ENCODE measurements at regions not wholly inside any gene's neighbourhood (a gene's known extent, or its start where the extent isn't known, plus 50 kb on each side); places are given as distances from the start of the nearest gene placed in this dataset.

DNA sequence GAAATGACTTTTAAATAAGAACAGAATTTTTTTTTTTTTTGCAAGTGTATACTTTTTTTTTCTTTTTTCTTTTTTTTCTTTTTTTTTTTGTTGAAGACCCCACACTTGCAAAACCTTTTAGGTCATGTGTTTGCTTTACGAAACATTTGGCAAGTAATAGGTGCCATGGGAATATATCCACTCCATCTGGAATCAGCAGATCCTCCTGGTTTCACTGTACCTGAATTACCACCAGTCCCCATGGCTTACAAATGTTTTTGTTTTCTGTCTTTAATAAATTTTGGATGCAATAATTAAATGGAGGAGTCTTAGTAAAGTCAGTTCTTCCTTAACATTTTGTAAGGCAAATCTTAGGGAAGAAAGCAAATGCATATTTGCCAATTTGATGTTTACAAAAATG is 559.7 kb upstream of the ZEB2 start:
- Histone ChIP-seq H3K36me3 (ENCODE audit: control insufficient read depth in 1 of 2, insufficient read depth in 2 of 2, low read length in 1 of 2) (no peaks in the 10 kb centered on the region), H3K9me3 (ENCODE audit: control insufficient read depth, low read length) (no peaks in the 10 kb centered on the region), H3K4me1 (ENCODE audit: control insufficient read depth in 1 of 2, insufficient read depth in 2 of 2, low read length in 2 of 2) (no peaks in the 10 kb centered on the region), H3K27ac (ENCODE audit: low read depth in 1 of 2, low read length in 2 of 2) (no peak overlapping the region), H3K27me3 (ENCODE audit: control insufficient read depth in 1 of 2, insufficient read depth in 2 of 2, low read length in 1 of 2) (no peaks in the 10 kb centered on the region), H3K4me3 (ENCODE audit: low read length in 2 of 2) (no peak overlapping the region)
- WGBS, 2 donors, result 91 to 94% methylated on average over 1 of the region's 1 CpG
- intact Hi-C loops (cut with DNase I), result no loop called here
- ATAC-seq (ENCODE audit: low FRiP score), result no peak
- no peak for DNase-seq

DNA sequence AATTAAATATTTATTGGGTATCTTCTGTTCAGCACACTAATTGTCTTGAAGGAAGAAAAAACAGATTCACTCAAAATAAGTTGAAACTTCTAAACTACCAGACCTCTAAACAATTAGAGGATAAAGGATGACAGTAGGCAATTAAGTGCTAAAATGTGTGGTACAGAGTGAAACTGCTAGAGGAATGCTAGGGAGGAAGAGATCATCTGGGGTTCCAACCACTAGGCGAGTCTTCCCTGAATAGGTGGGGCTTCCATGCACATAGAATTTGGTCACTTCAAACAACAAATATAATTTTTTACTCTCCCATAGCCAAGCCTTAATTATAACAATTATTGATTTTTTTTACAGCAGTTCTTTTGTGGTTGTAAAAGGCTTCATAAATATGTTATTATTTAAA is 559.0 kb upstream of the ZEB2 start:
- H3K4me3 ChIP-seq (ENCODE audit: low read length in 2 of 2), result no peak overlapping the region
- H3K27ac ChIP-seq (ENCODE audit: low read depth in 1 of 2, low read length in 2 of 2), result no peak overlapping the region
- no peaks in the 10 kb centered on the region for H3K36me3 ChIP-seq (ENCODE audit: control insufficient read depth in 1 of 2, insufficient read depth in 2 of 2, low read length in 1 of 2)
- H3K4me1 ChIP-seq (ENCODE audit: control insufficient read depth in 1 of 2, insufficient read depth in 2 of 2, low read length in 2 of 2), result no peaks in the 10 kb centered on the region
- H3K27me3 ChIP-seq (ENCODE audit: control insufficient read depth in 1 of 2, insufficient read depth in 2 of 2, low read length in 1 of 2), result no peaks in the 10 kb centered on the region
- DNase-seq (no peak), ATAC-seq (ENCODE audit: low FRiP score) (no peak)
- intact Hi-C loops (cut with DNase I), result no loop called here
- no peaks in the 10 kb centered on the region for H3K9me3 ChIP-seq (ENCODE audit: control insufficient read depth, low read length)
- WGBS, 2 donors, result 96 to 99% methylated on average over 1 of the region's 1 CpG

DNA sequence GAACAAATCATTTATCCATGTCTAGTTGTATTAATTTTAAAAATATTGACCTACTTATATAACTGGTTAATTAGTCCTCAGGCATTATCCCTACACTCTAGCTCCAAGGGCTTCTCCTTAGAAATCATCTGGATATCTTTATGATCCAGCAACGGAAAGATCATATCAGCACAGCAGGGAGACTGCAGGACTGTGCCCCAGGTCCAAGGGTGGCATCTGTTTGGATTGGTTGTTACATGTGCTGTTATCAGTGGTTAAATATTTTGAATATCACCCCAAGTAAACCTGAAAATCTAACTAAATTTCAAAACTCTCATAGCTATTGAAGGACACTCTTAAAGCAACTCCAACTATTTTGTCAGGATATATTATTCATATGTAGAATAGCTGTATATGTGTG is 556.2 kb upstream of the ZEB2 start:
- Histone ChIP-seq H3K27ac (ENCODE audit: low read depth in 1 of 2, low read length in 2 of 2) (no peak overlapping the region), H3K27me3 (ENCODE audit: control insufficient read depth in 1 of 2, insufficient read depth in 2 of 2, low read length in 1 of 2) (no peaks in the 10 kb centered on the region), H3K9me3 (ENCODE audit: control insufficient read depth, low read length) (no peaks in the 10 kb centered on the region), H3K36me3 (ENCODE audit: control insufficient read depth in 1 of 2, insufficient read depth in 2 of 2, low read length in 1 of 2) (no peaks in the 10 kb centered on the region), H3K4me3 (ENCODE audit: low read length in 2 of 2) (no peak overlapping the region), H3K4me1 (ENCODE audit: control insufficient read depth in 1 of 2, insufficient read depth in 2 of 2, low read length in 2 of 2) (no peaks in the 10 kb centered on the region)
- no peak for ATAC-seq (ENCODE audit: low FRiP score)
- no peak for DNase-seq
- 74 to 79% methylated on average over 1 of the region's 1 CpG for WGBS, 2 donors
- intact Hi-C loops (cut with DNase I), result no loop called here

DNA sequence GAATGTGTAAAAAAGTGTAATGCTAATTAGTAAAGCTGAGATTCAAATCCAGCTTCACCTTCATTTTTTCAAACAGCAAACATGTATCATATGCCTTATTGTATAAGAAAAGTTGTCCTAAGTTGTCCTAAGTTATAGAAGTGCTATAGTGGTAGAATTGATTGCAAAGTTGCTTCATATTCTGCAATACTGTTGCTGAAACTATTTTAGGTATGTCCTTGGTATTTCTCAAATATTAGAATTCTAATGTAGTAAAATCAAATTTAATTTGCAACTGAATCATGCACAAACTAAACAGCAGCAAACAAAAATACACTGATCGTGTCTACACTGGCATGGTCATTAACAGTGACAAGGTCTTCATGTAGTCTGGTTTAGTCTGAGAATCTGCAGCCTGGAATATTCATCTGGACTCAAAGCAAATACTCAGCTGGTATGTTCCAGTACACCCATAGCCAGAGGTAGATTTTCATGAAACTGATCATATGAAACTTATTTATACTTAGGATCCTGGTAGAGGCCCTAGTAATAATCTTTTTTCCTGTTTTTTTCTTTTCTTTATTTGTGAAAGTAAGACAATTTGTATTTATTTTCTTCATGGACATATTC is 555.6 kb upstream of the ZEB2 start:
- WGBS, 2 donors, result 57 to 78% methylated on average over 1 of the region's 1 CpG
- Histone ChIP-seq H3K4me3 (ENCODE audit: low read length in 2 of 2) (no peak overlapping the region), H3K4me1 (ENCODE audit: control insufficient read depth in 1 of 2, insufficient read depth in 2 of 2, low read length in 2 of 2) (no peaks in the 10 kb centered on the region), H3K27me3 (ENCODE audit: control insufficient read depth in 1 of 2, insufficient read depth in 2 of 2, low read length in 1 of 2) (no peaks in the 10 kb centered on the region), H3K36me3 (ENCODE audit: control insufficient read depth in 1 of 2, insufficient read depth in 2 of 2, low read length in 1 of 2) (no peaks in the 10 kb centered on the region), H3K27ac (ENCODE audit: low read depth in 1 of 2, low read length in 2 of 2) (no peak overlapping the region), H3K9me3 (ENCODE audit: control insufficient read depth, low read length) (no peaks in the 10 kb centered on the region)
- intact Hi-C loops (cut with DNase I), result no loop called here
- DNase-seq, result no peak
- no peak for ATAC-seq (ENCODE audit: low FRiP score)

DNA sequence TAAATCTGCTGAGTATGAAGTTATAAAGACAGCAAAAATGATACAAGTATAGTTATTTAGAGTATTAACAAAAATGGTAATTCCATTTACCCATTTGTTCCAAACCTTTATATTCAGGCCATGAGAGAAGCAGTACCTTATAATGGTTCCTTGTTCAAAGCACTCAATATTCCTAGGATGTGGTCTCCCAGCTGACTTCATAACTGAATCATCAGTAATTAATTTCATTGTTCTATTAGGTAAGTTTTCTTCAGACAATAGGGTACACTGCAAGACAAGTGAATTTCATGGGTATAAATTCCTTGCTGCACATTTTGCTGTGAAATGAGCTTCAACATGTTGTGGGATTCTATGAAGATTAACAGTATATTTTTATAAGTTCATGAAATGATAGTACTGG is 550.8 kb upstream of the ZEB2 start:
- DNase-seq (no peak), ATAC-seq (ENCODE audit: low FRiP score) (no peak)
- Histone ChIP-seq H3K9me3 (ENCODE audit: control insufficient read depth, low read length) (no peaks in the 10 kb centered on the region), H3K27me3 (ENCODE audit: control insufficient read depth in 1 of 2, insufficient read depth in 2 of 2, low read length in 1 of 2) (no peaks in the 10 kb centered on the region), H3K36me3 (ENCODE audit: control insufficient read depth in 1 of 2, insufficient read depth in 2 of 2, low read length in 1 of 2) (no peaks in the 10 kb centered on the region), H3K4me1 (ENCODE audit: control insufficient read depth in 1 of 2, insufficient read depth in 2 of 2, low read length in 2 of 2) (peaks cover 0 to 2% of the 10 kb centered on the region in 2 donors), H3K27ac (ENCODE audit: low read depth in 1 of 2, low read length in 2 of 2) (no peak overlapping the region), H3K4me3 (ENCODE audit: low read length in 2 of 2) (no peak overlapping the region)
- intact Hi-C loops (cut with DNase I), result no loop called here

DNA sequence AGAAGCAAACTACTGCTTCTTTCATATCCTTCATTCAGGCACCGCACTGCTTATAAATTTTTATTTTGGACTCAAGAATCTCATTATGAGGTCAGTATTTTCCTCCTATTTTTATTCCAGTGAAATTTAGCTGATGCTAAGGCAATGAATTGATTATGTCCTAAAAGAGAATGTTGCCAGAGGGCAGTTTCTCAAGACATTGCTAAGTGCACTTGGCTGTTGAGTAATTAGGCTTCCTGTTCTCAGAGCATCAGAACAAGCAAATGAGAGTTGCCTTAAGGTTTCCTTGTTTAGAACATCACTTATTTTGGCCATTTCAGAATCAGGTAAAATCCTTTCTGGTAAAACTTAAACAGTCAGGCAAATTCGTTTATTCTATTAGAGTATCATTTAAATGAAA is 548.6 kb upstream of the ZEB2 start:
- no peak for DNase-seq
- intact Hi-C loops (cut with DNase I), result no loop called here
- Histone ChIP-seq H3K4me1 (ENCODE audit: control insufficient read depth in 1 of 2, insufficient read depth in 2 of 2, low read length in 2 of 2) (peaks cover 0 to 2% of the 10 kb centered on the region in 2 donors), H3K36me3 (ENCODE audit: control insufficient read depth in 1 of 2, insufficient read depth in 2 of 2, low read length in 1 of 2) (no peaks in the 10 kb centered on the region), H3K27ac (ENCODE audit: low read depth in 1 of 2, low read length in 2 of 2) (no peak overlapping the region), H3K27me3 (ENCODE audit: control insufficient read depth in 1 of 2, insufficient read depth in 2 of 2, low read length in 1 of 2) (no peaks in the 10 kb centered on the region), H3K9me3 (ENCODE audit: control insufficient read depth, low read length) (no peaks in the 10 kb centered on the region), H3K4me3 (ENCODE audit: low read length in 2 of 2) (no peak overlapping the region)
- no peak for ATAC-seq (ENCODE audit: low FRiP score)
- 92 to 96% methylated on average over 2 of the region's 2 CpGs for WGBS, 2 donors

DNA sequence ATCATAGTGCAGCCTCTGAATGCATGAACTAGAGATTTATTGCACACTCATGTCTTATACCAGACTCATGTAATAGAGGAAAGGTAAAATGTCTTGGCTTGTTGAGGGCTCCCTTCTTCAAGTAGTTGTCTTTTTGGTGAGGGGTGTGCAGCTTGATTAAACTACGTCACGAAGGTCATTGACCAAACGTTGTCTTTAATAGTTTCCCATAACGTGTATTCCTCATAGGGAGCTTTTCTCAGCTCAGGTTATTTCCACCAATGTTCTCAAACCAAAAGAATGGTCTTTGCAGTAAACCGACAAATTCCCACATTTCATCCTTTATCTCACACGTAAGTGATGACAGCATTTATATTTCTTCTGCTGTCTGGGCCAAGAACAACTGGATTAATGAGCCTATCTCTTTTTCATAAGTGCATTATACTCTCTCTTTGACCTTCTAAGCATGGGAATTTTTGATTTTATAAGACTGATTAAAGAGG is 547.7 kb upstream of the ZEB2 start:
- no peak overlapping the region for H3K27ac ChIP-seq (ENCODE audit: low read depth in 1 of 2, low read length in 2 of 2)
- DNase-seq (no peak), ATAC-seq (ENCODE audit: low FRiP score) (no peak)
- peaks cover 0 to 2% of the 10 kb centered on the region in 2 donors for H3K4me1 ChIP-seq (ENCODE audit: control insufficient read depth in 1 of 2, insufficient read depth in 2 of 2, low read length in 2 of 2)
- H3K27me3 ChIP-seq (ENCODE audit: control insufficient read depth in 1 of 2, insufficient read depth in 2 of 2, low read length in 1 of 2), result no peaks in the 10 kb centered on the region
- H3K4me3 ChIP-seq (ENCODE audit: low read length in 2 of 2), result no peak overlapping the region
- H3K9me3 ChIP-seq (ENCODE audit: control insufficient read depth, low read length), result no peaks in the 10 kb centered on the region
- 37 to 59% methylated on average over 6 of the region's 6 CpGs for WGBS, 2 donors
- H3K36me3 ChIP-seq (ENCODE audit: control insufficient read depth in 1 of 2, insufficient read depth in 2 of 2, low read length in 1 of 2), result no peaks in the 10 kb centered on the region
- intact Hi-C loops (cut with DNase I), result no loop called here

DNA sequence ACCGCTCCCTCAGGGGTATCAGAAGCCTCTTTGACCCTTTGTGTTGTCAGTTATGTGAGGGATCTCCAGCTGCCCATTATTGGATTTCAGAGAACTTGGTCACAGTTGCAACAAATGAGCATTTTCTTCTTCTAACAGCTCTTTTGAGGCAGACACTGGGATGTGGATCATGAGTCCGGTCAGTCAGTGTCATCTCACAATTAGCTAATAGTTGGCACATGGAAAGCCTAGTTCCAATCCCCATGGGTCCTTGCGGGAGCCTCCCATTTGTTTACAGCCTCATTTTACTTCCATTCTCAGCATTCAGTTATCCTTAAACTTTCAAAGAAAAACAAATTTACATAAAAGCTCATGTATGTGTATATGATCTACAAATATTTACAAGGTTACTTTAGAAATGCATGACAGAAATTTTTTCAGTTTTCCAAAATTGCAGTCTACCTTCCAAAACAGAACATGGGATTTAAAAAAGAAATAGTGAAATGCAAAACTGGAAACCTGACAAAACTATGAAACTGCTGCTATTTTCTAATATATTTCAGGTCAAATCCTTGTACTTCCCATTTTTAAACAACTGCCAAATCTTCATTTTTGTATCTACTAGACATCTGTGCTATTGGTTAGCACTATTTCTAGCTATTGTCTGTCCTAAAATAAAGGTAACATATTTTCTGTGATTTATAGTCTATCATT is 547.1 kb upstream of the ZEB2 start:
- 58 to 64% methylated on average over 3 of the region's 3 CpGs for WGBS, 2 donors
- H3K36me3 ChIP-seq (ENCODE audit: control insufficient read depth in 1 of 2, insufficient read depth in 2 of 2, low read length in 1 of 2), result no peaks in the 10 kb centered on the region

DNA sequence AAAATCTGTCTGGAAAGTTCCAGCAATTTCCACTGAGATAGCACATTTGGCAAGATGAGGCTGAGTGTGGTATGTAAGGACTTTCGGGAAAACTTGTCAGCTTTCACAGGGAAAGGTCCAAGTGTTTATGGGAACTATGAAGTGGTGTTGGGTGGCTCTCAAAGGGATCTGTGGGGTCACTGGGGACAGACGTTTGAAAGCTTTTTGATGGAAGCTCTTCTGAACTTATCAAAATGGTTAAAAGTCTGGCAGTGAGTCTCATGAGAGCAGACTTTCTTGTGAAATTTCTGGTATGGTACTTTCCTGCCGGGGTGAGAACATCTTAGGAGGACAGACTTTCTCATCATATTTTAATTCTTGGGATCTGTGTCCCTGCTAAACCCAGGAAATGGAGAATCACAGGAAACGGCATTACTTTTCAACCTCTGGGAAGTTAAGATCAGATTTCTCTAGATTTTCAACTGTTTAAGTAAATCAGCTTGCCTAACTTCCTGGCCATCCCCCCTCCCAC is 546.3 kb upstream of the ZEB2 start:
- peak overlapping the region; percentile 6 to 14 for H3K27ac ChIP-seq (ENCODE audit: low read depth in 1 of 2, low read length in 2 of 2)
- H3K9me3 ChIP-seq (ENCODE audit: control insufficient read depth, low read length), result no peaks in the 10 kb centered on the region
- ATAC-seq (ENCODE audit: low FRiP score) (peak; percentile 51), DNase-seq (no peak)
- no peaks in the 10 kb centered on the region for H3K27me3 ChIP-seq (ENCODE audit: control insufficient read depth in 1 of 2, insufficient read depth in 2 of 2, low read length in 1 of 2)
- intact Hi-C loops (cut with DNase I), result no loop called here
- no peak overlapping the region for H3K4me3 ChIP-seq (ENCODE audit: low read length in 2 of 2)
- H3K4me1 ChIP-seq (ENCODE audit: control insufficient read depth in 1 of 2, insufficient read depth in 2 of 2, low read length in 2 of 2), result peaks cover 0 to 2% of the 10 kb centered on the region in 2 donors
- 4 to 7% methylated on average over 4 of the region's 4 CpGs for WGBS, 2 donors
- H3K36me3 ChIP-seq (ENCODE audit: control insufficient read depth in 1 of 2, insufficient read depth in 2 of 2, low read length in 1 of 2), result no peaks in the 10 kb centered on the region

More for the DNA sequence above, 547.1 kb upstream of the ZEB2 start:
- Histone ChIP-seq H3K4me1 (ENCODE audit: control insufficient read depth in 1 of 2, insufficient read depth in 2 of 2, low read length in 2 of 2) (peaks cover 0 to 2% of the 10 kb centered on the region in 2 donors), H3K9me3 (ENCODE audit: control insufficient read depth, low read length) (no peaks in the 10 kb centered on the region), H3K27ac (ENCODE audit: low read depth in 1 of 2, low read length in 2 of 2) (no peak overlapping the region), H3K27me3 (ENCODE audit: control insufficient read depth in 1 of 2, insufficient read depth in 2 of 2, low read length in 1 of 2) (no peaks in the 10 kb centered on the region), H3K4me3 (ENCODE audit: low read length in 2 of 2) (no peak overlapping the region)
- DNase-seq (no peak), ATAC-seq (ENCODE audit: low FRiP score) (no peak)
- intact Hi-C loops (cut with DNase I), result no loop called here
